ENCODE measurements at regions not wholly inside any gene's neighbourhood (a gene's known extent, or its start where the extent isn't known, plus 50 kb on each side); places are given as distances from the start of the nearest gene placed in this dataset.

GRCh38 chrX:139287155-139287924 lies 243.2 kb upstream of the F9 start:
- Histone ChIP-seq H3K79me2 (ENCODE audit: low read depth) (no peaks in the 10 kb centered on the region), H3K4me1 (replicated peaks; ENCODE audit: insufficient read depth) (no peaks in the 10 kb centered on the region), H4K20me1 (ENCODE audit: insufficient read depth) (no peaks in the 10 kb centered on the region), H3K27me3 (ENCODE audit: insufficient read depth, low read depth) (no peaks in the 10 kb centered on the region), H3K4me2 (no peak overlapping the region), H3K36me3 (ENCODE audit: low read depth) (no peaks in the 10 kb centered on the region), H3K9me2 (ENCODE audit: insufficient read depth) (no peaks in the 10 kb centered on the region), H3K27ac (no peak overlapping the region), H2AFZ (no peak overlapping the region), H3K4me3 (no peak overlapping the region), H3K9me3 (ENCODE audit: insufficient read depth, low read depth) (peaks cover 8% of the 10 kb centered on the region; the same call in 1 of the 2 replicates), H3F3A (ENCODE audit: insufficient read depth, low read depth) (no peaks in the 10 kb centered on the region)
- no peak for DNase-seq
- POLR2A ChIA-PET (ENCODE audit: unreplicated experiment) = no interaction called here
- no TSS peak for BruUV-seq (replicated peaks)
- TF ChIP-seq EZH2 (IDR thresholded peaks at IDR 0.05; ENCODE audit: low read depth) (no peak), CTCF (conservative IDR thresholded peaks at IDR 0.05) (no peak)
- intact Hi-C loops (cut with micrococcal nuclease; ENCODE audit: unreplicated experiment) = no loop called here
- CTCF ChIA-PET = no interaction called here

GRCh38 chrX:139286342-139286741 lies 244.2 kb upstream of the F9 start:
- no peak overlapping the region for H2AFZ ChIP-seq
- no peaks in the 10 kb centered on the region for H3K27me3 ChIP-seq (ENCODE audit: insufficient read depth, low read depth)
- no peaks in the 10 kb centered on the region for H3K79me2 ChIP-seq (ENCODE audit: low read depth)
- intact Hi-C loops (cut with micrococcal nuclease; ENCODE audit: unreplicated experiment) = no loop called here
- ChIA-PET CTCF (no interaction called here), POLR2A (ENCODE audit: unreplicated experiment) (no interaction called here)
- DNase-seq = no peak
- H3K4me3 ChIP-seq = no peak overlapping the region
- H4K20me1 ChIP-seq (ENCODE audit: insufficient read depth) = no peaks in the 10 kb centered on the region
- H3K27ac ChIP-seq = no peak overlapping the region
- H3K36me3 ChIP-seq (ENCODE audit: low read depth) = no peaks in the 10 kb centered on the region
- no peaks in the 10 kb centered on the region for H3F3A ChIP-seq (ENCODE audit: insufficient read depth, low read depth)
- TF ChIP-seq CTCF (conservative IDR thresholded peaks at IDR 0.05) = no peak
- no peak for TF ChIP-seq EZH2 (IDR thresholded peaks at IDR 0.05; ENCODE audit: low read depth)
- peaks cover 8% of the 10 kb centered on the region; the same call in 1 of the 2 replicates for H3K9me3 ChIP-seq (ENCODE audit: insufficient read depth, low read depth)
- no peaks in the 10 kb centered on the region for H3K4me1 ChIP-seq (replicated peaks; ENCODE audit: insufficient read depth)
- BruUV-seq (replicated peaks) = no TSS peak
- H3K9me2 ChIP-seq (ENCODE audit: insufficient read depth) = no peaks in the 10 kb centered on the region
- H3K4me2 ChIP-seq = 0 out of 2 replicates have a peak overlapping the region, but pooled peaks have one; percentile 11

- Histone ChIP-seq H3K27me3 (ENCODE audit: insufficient read depth, low read depth) (no peaks in the 10 kb centered on the region), H3K36me3 (ENCODE audit: low read depth) (no peaks in the 10 kb centered on the region), H3K9me2 (ENCODE audit: insufficient read depth) (no peaks in the 10 kb centered on the region), H4K20me1 (ENCODE audit: insufficient read depth) (no peaks in the 10 kb centered on the region), H3K4me2 (no peak overlapping the region), H3K4me1 (replicated peaks; ENCODE audit: insufficient read depth) (no peaks in the 10 kb centered on the region), H3K4me3 (no peak overlapping the region), H3F3A (ENCODE audit: insufficient read depth, low read depth) (no peaks in the 10 kb centered on the region), H3K79me2 (ENCODE audit: low read depth) (no peaks in the 10 kb centered on the region), H2AFZ (no peak overlapping the region), H3K27ac (no peak overlapping the region), H3K9me3 (ENCODE audit: insufficient read depth, low read depth) (no peaks in the 10 kb centered on the region)
- POLR2A ChIA-PET (ENCODE audit: unreplicated experiment) = no interaction called here
- no peak for TF ChIP-seq EZH2 (IDR thresholded peaks at IDR 0.05; ENCODE audit: low read depth)
- DNase-seq = no peak
- BruUV-seq (replicated peaks) = no TSS peak
- CTCF ChIA-PET = no interaction called here
- intact Hi-C loops (cut with micrococcal nuclease; ENCODE audit: unreplicated experiment) = no loop called here
Observed at GRCh38 chrX:139267851-139268250, 262.7 kb upstream of the F9 start.

- DNase-seq = no peak
- Histone ChIP-seq H3K27ac (no peak overlapping the region), H3K4me3 (no peak overlapping the region), H3K9me2 (ENCODE audit: insufficient read depth) (no peaks in the 10 kb centered on the region), H3K79me2 (ENCODE audit: low read depth) (no peaks in the 10 kb centered on the region), H4K20me1 (ENCODE audit: insufficient read depth) (no peaks in the 10 kb centered on the region), H3K4me1 (replicated peaks; ENCODE audit: insufficient read depth) (no peaks in the 10 kb centered on the region), H2AFZ (no peak overlapping the region), H3K9me3 (ENCODE audit: insufficient read depth, low read depth) (no peaks in the 10 kb centered on the region), H3K4me2 (no peak overlapping the region), H3F3A (ENCODE audit: insufficient read depth, low read depth) (no peaks in the 10 kb centered on the region), H3K36me3 (ENCODE audit: low read depth) (no peaks in the 10 kb centered on the region), H3K27me3 (ENCODE audit: insufficient read depth, low read depth) (no peaks in the 10 kb centered on the region)
- BruUV-seq (replicated peaks) = no TSS peak
- TF ChIP-seq EZH2 (IDR thresholded peaks at IDR 0.05; ENCODE audit: low read depth) = no peak
- no peak for TF ChIP-seq CTCF (conservative IDR thresholded peaks at IDR 0.05)
- ChIA-PET CTCF (no interaction called here), POLR2A (ENCODE audit: unreplicated experiment) (no interaction called here)
- intact Hi-C loops (cut with micrococcal nuclease; ENCODE audit: unreplicated experiment) = no loop called here
Observed at GRCh38 chrX:139246295-139246694, 284.2 kb upstream of the F9 start.
